Osteoblast (primary cell): ENCODE measurements at regions not wholly inside any gene's neighbourhood (a gene's known extent, or its start where the extent isn't known, plus 50 kb on each side); places are given as distances from the start of the nearest gene placed in this dataset.

Experiments used
- DNase-seq: peaks from one replicate; pipeline ENCODE4 v3.0.0; 2011; ENCODE audit warnings: low spot score, mixed read lengths; ENCODE audit not compliant: insufficient read length; ENCODE audit errors: missing footprints
- H2AFZ ChIP-seq: 2 replicates; pipeline ENCODE4 v1.6.0; 2011; ENCODE audit warnings: mild to moderate bottlenecking, low read length
- H3K27ac ChIP-seq: 2 replicates; pipeline ENCODE4 v1.5.1; 2011; ENCODE audit warnings: mild to moderate bottlenecking, low read depth, low read length, moderate library complexity
- H3K27me3 ChIP-seq: 2 replicates; pipeline ENCODE4 v1.6.0; 2012; ENCODE audit warnings: mild to moderate bottlenecking, control low read depth, inconsistent platforms, low read length, moderate library complexity; ENCODE audit not compliant: insufficient read depth
- H3K36me3 ChIP-seq: 2 replicates; pipeline ENCODE4 v1.5.1; 2011; ENCODE audit warnings: mild to moderate bottlenecking, low read length, control low read depth, moderate library complexity; ENCODE audit not compliant: insufficient read depth
- H3K4me1 ChIP-seq: 2 replicates; pipeline ENCODE4 v1.5.1; 2011; ENCODE audit warnings: mild to moderate bottlenecking, low read length, control low read depth, moderate library complexity; ENCODE audit not compliant: insufficient read depth
- H3K4me2 ChIP-seq: 2 replicates; pipeline ENCODE4 v1.6.0; 2011; ENCODE audit warnings: mild to moderate bottlenecking, low read length; ENCODE audit not compliant: insufficient read depth
- H3K4me3 ChIP-seq: fragments of 200-600 bp; sonication (generic); 3 replicates; pipeline ENCODE4 v1.5.1; 2012; ENCODE audit warnings: mild to moderate bottlenecking, low read length, inconsistent platforms; ENCODE audit not compliant: insufficient read depth
- H3K79me2 ChIP-seq: 2 replicates; pipeline ENCODE4 v1.6.0; 2012; ENCODE audit warnings: mild to moderate bottlenecking, low read length, control low read depth, inconsistent platforms; ENCODE audit not compliant: insufficient read depth
- H3K9me3 ChIP-seq: 2 replicates; pipeline ENCODE4 v1.5.1; 2011; ENCODE audit warnings: low read depth, low read length, control low read depth
- H4K20me1 ChIP-seq: 2 replicates; pipeline ENCODE4 v1.6.0; 2012; ENCODE audit warnings: mild to moderate bottlenecking, low read length, control low read depth; ENCODE audit not compliant: insufficient read depth
- TF ChIP-seq, protein P1 (sequence below): IDR thresholded peaks from 2 replicates; pipeline ENCODE4 v1.5.1; 2011; ENCODE audit warnings: mild to moderate bottlenecking, low read depth, low read length, moderate library complexity; ENCODE audit errors: extremely low read depth

DNA sequence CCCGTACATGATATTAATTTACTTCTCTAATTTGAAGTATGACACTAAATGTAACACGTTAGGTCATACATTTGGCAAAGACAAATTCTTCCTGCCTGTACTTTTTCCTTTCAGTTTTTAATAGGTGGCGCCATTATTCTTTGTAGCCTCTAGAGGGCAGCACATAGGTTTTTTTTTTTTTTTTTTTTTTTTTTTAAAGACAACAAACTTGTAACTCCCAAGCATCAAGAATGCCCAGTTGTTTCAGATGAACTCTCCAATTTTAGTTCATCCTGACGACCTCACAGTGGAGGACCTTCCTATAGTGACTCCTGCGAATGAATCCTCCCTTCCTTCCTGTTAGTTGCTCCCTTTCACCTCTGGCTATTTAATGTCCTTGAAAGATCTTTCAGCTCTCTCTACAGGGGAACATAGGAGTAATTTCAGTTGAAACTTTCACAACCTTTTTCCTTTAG is 139.3 kb upstream of the HDAC9 start:
- H4K20me1 ChIP-seq, result no peaks in the 10 kb centered on the region
- no peak overlapping the region for H3K4me3 ChIP-seq
- TF ChIP-seq, protein P1, sequence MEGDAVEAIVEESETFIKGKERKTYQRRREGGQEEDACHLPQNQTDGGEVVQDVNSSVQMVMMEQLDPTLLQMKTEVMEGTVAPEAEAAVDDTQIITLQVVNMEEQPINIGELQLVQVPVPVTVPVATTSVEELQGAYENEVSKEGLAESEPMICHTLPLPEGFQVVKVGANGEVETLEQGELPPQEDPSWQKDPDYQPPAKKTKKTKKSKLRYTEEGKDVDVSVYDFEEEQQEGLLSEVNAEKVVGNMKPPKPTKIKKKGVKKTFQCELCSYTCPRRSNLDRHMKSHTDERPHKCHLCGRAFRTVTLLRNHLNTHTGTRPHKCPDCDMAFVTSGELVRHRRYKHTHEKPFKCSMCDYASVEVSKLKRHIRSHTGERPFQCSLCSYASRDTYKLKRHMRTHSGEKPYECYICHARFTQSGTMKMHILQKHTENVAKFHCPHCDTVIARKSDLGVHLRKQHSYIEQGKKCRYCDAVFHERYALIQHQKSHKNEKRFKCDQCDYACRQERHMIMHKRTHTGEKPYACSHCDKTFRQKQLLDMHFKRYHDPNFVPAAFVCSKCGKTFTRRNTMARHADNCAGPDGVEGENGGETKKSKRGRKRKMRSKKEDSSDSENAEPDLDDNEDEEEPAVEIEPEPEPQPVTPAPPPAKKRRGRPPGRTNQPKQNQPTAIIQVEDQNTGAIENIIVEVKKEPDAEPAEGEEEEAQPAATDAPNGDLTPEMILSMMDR, result peak; percentile 63
- no peaks in the 10 kb centered on the region for H3K79me2 ChIP-seq
- DNase-seq, result peak; percentile 9
- no peaks in the 10 kb centered on the region for H3K9me3 ChIP-seq
- H3K36me3 ChIP-seq, result no peaks in the 10 kb centered on the region
- H3K4me2 ChIP-seq, result peak overlapping the region; percentile 31
- peak overlapping the region; percentile 69 for H2AFZ ChIP-seq
- H3K4me1 ChIP-seq, result peaks cover 7% of the 10 kb centered on the region
- no peaks in the 10 kb centered on the region for H3K27me3 ChIP-seq
- no peak overlapping the region for H3K27ac ChIP-seq

DNA sequence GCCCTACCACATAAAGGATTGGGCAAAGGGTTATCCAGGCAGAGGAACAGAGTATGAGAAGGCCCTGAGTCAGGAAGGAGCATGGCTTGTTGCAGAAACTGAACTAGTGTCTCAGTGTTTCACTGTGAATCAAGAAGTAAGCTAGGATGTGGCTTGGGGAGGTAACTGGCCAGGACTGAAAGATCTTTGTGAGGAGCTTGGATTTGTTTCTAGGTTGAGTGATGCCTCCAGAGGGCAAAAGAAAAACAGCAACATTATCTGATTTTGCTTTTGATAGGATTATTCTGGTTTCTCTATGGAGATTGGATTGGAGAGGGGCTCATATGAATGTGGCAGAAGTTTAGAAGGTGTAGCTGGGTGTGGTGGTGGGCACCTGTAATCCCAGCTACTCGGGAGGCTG is 137.9 kb upstream of the HDAC9 start:
- Histone ChIP-seq H4K20me1 (no peaks in the 10 kb centered on the region), H3K79me2 (no peaks in the 10 kb centered on the region), H3K36me3 (no peaks in the 10 kb centered on the region), H3K4me3 (no peak overlapping the region), H3K4me1 (peaks cover 7% of the 10 kb centered on the region), H3K4me2 (no peak overlapping the region), H2AFZ (peak overlapping the region; percentile 49), H3K27ac (no peak overlapping the region), H3K9me3 (no peaks in the 10 kb centered on the region), H3K27me3 (no peaks in the 10 kb centered on the region)
- TF ChIP-seq, protein P1, result peak; percentile 51
- no peak for DNase-seq

DNA sequence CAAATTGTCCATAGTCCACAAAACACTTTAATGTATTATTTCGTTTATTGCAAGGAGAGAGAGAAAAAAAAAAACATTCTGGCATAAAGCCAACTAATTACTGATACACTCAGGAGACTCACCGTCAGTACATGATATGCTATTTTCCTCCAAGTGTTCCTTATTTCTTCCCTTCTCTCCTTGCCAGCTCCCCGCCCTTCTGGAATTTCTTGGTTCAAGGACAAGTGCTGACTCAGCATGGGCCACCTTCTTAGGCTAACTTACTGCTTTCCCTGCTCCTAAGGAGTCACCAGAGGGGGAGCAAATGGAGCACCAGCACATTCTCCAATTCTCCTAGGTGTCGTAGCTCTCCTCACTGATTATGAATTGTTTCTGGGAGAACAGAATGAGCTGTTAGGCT is 133.8 kb upstream of the HDAC9 start:
- TF ChIP-seq, protein P1, result no peak
- H3K4me3 ChIP-seq, result no peak overlapping the region
- H3K4me2 ChIP-seq, result no peak overlapping the region
- H2AFZ ChIP-seq, result no peak overlapping the region
- no peak overlapping the region for H3K27ac ChIP-seq
- H3K79me2 ChIP-seq, result no peaks in the 10 kb centered on the region
- no peaks in the 10 kb centered on the region for H3K36me3 ChIP-seq
- H3K4me1 ChIP-seq, result peaks cover 2% of the 10 kb centered on the region
- no peaks in the 10 kb centered on the region for H3K9me3 ChIP-seq
- DNase-seq, result no peak
- H4K20me1 ChIP-seq, result no peaks in the 10 kb centered on the region
- H3K27me3 ChIP-seq, result no peaks in the 10 kb centered on the region

DNA sequence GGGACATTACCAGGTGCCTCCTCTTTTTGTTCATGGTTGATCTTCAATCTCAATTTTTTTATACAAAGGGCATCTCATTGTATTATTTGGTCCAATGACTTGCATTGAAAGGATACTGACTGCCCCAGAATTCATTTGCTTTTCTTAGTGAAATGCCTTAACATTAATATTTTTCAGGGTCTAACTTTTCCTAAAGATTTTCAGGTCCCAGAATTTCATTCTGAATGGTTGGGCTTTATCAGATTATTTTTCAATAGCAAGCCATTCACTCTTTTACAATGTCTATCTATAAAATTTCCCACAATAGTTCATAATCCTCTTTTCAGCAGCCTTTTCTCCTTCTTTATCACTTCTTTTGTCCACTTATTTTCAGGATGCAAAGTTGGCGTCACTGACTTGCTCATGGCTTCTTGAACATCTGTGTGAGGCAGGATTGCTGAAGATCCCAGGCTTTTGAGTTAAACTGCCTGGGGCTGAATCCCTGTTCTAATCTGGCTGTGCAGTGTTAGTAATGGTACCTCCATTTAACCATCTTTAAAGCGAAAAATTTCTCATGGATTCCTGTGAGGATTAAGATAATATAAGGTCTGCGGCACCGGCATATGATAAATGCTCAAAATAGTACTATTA is 131.7 kb upstream of the HDAC9 start:
- TF ChIP-seq, protein P1, result no peak
- H2AFZ ChIP-seq, result peak overlapping the region; percentile 57

More for the DNA sequence above, 131.7 kb upstream of the HDAC9 start:
- DNase-seq, result no peak
- Histone ChIP-seq H3K27ac (no peak overlapping the region), H4K20me1 (no peaks in the 10 kb centered on the region), H3K36me3 (no peaks in the 10 kb centered on the region), H3K79me2 (no peaks in the 10 kb centered on the region), H3K27me3 (no peaks in the 10 kb centered on the region), H3K4me3 (no peak overlapping the region), H3K9me3 (no peaks in the 10 kb centered on the region), H3K4me2 (no peak overlapping the region), H3K4me1 (peaks cover 2% of the 10 kb centered on the region)
